Activated T-helper 9 cell treated with anti-CD3 and anti-CD28 coated beads, Interleukin-2, amount 50 U/mL, for 16 hours (primary cell): ENCODE measurements at regions not wholly inside any gene's neighbourhood (a gene's known extent, or its start where the extent isn't known, plus 50 kb on each side); places are given as distances from the start of the nearest gene placed in this dataset.

Source experiments
- DNase-seq: peaks from one replicate; pipeline ENCODE4 v3.0.0-alpha.2; 2020; ENCODE audit warnings: low read depth

GRCh38 chr3:104750581-104750980 is 616.1 kb upstream of the ALCAM start:
- no peak for DNase-seq

GRCh38 chr3:104755791-104756190 is 610.9 kb upstream of the ALCAM start:
- DNase-seq = no peak

DNA sequence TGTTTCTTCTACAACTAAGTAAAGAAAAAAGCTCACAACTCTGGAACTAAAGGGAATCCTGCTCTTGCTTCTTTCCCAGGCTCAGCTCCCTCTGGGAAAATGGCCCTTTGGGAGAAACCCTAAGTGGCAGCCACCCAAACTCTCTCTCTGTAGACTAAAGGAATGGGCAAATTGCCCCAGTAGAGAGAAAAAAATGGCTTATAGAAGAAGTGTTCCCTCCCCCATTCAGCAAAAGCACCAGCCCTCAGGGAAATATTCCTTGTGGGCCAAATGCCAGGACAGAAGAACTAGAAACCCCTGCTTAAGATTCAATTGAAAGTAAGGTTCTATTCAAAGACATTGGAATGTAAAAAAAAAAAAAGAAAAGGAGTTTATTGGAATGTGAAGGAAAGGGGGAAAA is 603.7 kb upstream of the ALCAM start:
- no peak for DNase-seq

GRCh38 chr3:104764496-104764895 is 602.2 kb upstream of the ALCAM start:
- DNase-seq = no peak

GRCh38 chr3:104768886-104769285 is 597.8 kb upstream of the ALCAM start:
- no peak for DNase-seq

DNA sequence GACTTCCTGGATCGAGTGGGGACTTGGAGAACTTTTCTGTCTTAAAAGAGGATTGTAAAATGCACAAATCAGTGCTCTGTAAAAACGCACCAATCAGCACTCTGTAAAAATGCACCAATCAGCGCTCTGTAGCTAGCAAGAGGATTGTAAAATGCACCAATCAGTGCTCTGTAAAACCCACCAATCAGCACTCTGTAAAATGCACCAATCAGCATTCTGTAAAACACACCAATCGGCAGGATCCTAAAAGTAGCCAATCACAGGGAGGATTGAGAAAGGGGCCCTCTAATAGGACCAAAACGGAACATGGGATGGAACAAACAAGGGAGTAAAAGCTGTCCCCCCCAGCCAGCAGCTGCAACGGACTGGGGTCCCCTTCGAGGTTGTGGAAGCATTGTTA is 587.4 kb upstream of the ALCAM start:
- no peak for DNase-seq

- no peak for DNase-seq
Measured at GRCh38 chr3:104781112-104781511, 585.6 kb upstream of the ALCAM start.

GRCh38 chr3:104785947-104786346 is 580.8 kb upstream of the ALCAM start:
- DNase-seq = no peak

DNA sequence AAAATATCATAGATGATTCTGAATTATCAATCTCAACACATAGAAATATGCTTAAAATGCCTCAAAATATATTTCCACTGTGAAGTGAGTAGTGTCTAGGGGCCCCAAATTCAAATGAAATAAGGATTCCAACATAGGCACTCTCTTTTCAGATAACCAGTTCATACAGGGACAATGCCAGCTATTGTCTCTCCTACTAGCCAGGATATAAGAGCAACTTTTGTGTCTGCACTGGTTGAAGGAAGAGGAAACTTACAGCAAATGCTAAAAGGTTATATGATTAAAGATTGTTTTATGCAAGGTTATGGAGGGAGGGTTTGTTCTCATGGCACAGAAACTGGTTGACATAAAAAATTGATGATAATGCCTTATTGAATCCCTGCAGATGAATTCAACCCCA is 579.4 kb upstream of the ALCAM start:
- DNase-seq = no peak

DNA sequence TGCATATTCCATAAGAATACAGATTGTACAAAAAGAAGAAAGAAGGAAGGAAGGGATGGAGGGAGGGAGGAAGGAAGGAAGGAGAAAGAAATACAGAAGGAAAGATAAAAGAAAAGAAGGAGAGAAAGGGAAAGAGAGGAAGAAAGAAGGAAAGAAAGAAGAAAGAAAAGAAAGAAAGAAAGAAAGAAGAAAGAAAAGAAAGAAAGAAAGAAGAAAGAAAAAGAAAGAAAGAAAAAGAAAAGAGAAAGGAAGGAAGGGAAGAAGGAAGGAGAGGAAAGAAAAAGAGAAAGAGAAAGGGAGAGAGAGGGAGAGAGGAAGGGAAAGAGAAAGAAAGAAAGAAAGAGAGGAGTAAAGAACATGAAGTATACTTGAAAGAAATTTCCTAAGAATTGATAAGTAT is 577.9 kb upstream of the ALCAM start:
- DNase-seq = no peak

GRCh38 chr3:104791331-104791730 is 575.4 kb upstream of the ALCAM start:
- no peak for DNase-seq

- no peak for DNase-seq
Measured at GRCh38 chr3:104796556-104796955, 570.2 kb upstream of the ALCAM start.

DNA sequence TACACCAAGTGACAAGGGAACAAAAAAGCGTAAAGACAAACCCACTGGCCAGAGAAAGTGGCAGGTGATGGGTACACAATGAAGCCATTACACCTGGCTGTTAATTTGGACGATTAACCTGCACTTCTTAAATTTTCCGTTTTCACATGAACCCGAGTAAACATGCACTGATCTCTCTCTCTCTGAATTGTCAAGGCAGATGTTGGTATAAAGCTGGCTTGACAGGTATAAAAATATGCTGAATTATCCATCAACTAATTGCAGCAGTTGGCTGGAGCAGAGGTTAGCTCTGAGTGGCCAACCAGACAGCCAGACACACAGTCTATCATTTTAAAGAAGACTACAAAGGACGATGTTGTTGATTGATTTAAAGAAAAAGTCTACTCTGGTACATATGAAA is 561.7 kb upstream of the ALCAM start:
- DNase-seq = no peak

DNA sequence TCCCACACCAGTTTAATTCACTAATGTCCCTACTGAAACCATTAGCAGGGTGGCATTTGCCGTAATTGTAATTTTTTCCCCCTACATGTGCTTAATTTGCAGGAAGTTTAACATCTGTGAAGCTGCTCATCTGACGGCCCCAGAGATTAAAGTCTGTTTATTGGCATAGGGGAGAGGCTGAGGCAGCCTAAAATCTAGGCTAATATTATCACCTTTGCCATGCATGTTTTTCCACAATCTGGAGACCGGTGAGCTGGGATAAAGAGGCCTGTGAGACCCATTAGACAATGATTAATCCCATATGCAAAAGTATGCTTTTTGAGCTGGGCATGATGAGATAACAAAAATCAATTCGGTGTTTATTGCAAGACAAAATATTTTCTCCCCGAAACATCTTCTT is 561.2 kb upstream of the ALCAM start:
- no peak for DNase-seq

DNA sequence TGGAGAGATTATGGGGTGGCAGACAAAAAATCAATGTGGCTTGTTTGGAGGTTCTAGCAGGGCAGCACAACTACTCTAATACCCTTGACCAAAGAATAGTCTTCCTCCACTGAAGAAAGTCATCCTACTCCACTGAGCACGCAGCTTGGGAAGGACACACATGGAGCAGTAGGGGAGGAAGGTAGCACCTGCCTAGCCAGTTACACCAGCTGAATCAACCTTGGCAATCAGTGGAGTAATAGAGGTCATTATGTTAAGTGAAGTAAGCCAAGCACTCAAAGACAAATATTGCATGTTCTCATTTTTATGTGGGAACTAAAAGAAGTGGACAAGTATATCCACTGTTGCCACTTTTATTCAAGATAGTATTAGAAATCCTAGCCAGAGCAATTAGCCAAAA is 555.8 kb upstream of the ALCAM start:
- DNase-seq = no peak

DNA sequence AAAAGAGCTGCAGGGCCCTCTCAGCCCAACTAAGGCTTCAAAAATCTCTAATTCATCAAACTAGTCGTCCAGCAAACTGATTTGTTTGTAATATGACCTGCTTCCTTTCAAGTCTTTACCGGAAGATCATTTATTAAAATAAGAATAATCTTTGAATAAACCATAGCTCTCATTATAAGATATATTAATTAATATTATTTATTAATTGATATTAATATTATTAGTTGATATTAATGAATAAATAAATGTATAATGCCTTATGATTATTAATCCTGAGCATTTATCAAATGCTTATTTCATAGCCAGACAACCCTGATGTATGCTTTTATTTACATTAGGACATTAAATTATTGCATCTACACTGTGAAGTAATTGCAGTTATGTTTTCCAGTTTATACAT is 550.7 kb upstream of the ALCAM start:
- no peak for DNase-seq

- DNase-seq = no peak
Measured at GRCh38 chr3:104816716-104817115, 550.0 kb upstream of the ALCAM start.

GRCh38 chr3:104819333-104819732 is 547.4 kb upstream of the ALCAM start:
- DNase-seq = no peak

DNA sequence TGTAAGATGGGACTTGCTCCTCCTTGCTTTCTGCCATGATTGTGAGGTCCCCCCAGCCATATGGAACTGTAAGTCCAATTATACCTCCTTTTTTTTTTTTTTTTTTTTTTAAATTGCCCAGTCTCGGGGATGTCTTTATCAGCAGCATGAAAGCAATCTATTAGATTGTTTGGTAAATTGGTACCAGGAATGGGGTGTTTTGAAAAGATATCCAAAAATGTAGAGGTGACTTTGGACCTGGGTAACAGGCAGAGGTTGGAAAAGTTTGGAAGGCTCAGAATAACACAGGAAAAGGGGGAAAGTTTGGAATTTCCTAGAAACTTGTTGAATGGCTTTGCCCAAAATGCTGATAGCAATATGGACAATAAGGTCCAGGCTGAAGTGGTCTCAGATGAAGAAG is 545.8 kb upstream of the ALCAM start:
- DNase-seq = no peak

- no peak for DNase-seq
Measured at GRCh38 chr3:104825116-104825515, 541.6 kb upstream of the ALCAM start.

DNA sequence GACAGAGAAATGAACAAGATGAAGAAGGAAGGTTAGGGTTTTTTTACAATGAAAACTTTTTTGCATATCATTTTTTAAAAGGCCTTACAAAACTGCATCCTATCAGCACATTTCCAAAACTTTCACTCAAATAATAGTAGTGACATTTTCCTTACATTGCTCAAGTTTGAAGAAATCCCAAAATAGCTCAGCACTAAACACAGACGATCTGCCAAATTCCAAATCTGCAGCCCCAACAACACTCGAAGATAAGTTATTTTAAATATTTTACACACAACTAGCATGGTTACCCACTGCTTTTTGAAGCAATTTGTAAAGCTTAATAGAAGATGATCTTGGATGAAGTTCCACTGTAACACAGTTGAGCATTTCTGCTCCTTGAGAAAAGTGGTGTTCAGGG is 535.6 kb upstream of the ALCAM start:
- no peak for DNase-seq

- no peak for DNase-seq
Measured at GRCh38 chr3:104832530-104832929, 534.2 kb upstream of the ALCAM start.

- no peak for DNase-seq
Measured at GRCh38 chr3:104835376-104835775, 531.3 kb upstream of the ALCAM start.

DNA sequence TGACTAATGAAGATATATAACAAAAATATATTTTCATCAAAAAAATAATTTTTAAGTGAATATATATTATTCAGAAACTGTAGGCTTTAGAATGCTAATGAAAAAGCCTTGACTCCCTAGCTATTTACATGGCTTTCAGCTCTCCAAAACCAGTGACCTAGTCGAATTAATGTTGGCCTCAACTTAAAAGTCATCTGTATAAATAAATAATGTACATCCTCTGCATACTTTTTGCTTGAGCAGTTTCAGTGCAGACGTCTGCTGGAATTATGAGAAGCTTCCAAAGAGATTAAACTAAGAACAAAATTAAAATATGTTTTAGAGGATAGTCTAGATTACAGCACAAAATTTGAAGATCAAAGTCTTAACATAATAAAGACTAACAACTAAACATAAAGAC is 520.4 kb upstream of the ALCAM start:
- no peak for DNase-seq

GRCh38 chr3:104849070-104849469 is 517.6 kb upstream of the ALCAM start:
- DNase-seq = no peak
